ENCODE measurements at regions not wholly inside any gene's neighbourhood (a gene's known extent, or its start where the extent isn't known, plus 50 kb on each side); places are given as distances from the start of the nearest gene placed in this dataset.

GRCh38 chrX:458631-459061, 71.9 kb upstream of the PPP2R3B start:
- H3K4me3 ChIP-seq (ENCODE audit: low read depth, low read length): no peak overlapping the region
- no peak for DNase-seq (ENCODE audit: low read depth)
- TF ChIP-seq POLR2A (IDR thresholded peaks at IDR 0.05; ENCODE audit: extremely low read depth, insufficient read length) (no peak), MYC (IDR thresholded peaks at IDR 0.05; ENCODE audit: low read depth, low read length) (no peak), CTCF (IDR thresholded peaks at IDR 0.05; ENCODE audit: low read depth, low read length) (no peak)
- TF ChIP-seq, protein P1, sequence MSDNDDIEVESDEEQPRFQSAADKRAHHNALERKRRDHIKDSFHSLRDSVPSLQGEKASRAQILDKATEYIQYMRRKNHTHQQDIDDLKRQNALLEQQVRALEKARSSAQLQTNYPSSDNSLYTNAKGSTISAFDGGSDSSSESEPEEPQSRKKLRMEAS (IDR thresholded peaks at IDR 0.05; ENCODE audit: low read depth, low read length): no peak

- TF ChIP-seq POLR2A (IDR thresholded peaks at IDR 0.05; ENCODE audit: extremely low read depth, insufficient read length): no peak
- TF ChIP-seq, protein P1 (IDR thresholded peaks at IDR 0.05; ENCODE audit: low read depth, low read length): no peak
- no peak for TF ChIP-seq CTCF (IDR thresholded peaks at IDR 0.05; ENCODE audit: low read depth, low read length)
- TF ChIP-seq MYC (IDR thresholded peaks at IDR 0.05; ENCODE audit: low read depth, low read length): no peak
- H3K4me3 ChIP-seq (ENCODE audit: low read depth, low read length): no peak overlapping the region
- no peak for DNase-seq (ENCODE audit: low read depth)
Measured at GRCh38 chrX:459611-460010, 72.9 kb upstream of the PPP2R3B start.

DNA sequence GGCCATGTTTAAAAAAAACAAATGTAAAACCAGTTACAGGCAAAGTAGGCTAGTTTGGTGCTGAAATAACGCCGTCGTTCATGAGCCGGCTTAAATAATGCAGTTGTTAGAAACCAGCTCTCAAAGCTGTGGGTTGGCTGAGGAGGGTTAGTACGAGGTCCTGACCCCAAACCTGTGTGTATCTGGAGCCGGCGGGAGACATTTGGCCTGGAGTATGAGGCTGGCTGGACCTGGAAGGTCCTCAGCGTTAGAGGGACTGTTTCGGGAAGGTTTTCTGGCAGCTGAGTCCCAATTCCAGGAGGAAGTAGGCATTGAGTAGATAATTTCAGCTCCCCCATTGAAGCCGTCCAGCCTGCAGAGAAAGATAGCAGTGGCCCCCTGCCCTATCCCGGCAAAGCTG, 73.4 kb upstream of the PPP2R3B start:
- no peak for DNase-seq (ENCODE audit: low read depth)
- TF ChIP-seq MYC (IDR thresholded peaks at IDR 0.05; ENCODE audit: low read depth, low read length) (no peak), POLR2A (IDR thresholded peaks at IDR 0.05; ENCODE audit: extremely low read depth, insufficient read length) (no peak), CTCF (IDR thresholded peaks at IDR 0.05; ENCODE audit: low read depth, low read length) (no peak)
- TF ChIP-seq, protein P1 (IDR thresholded peaks at IDR 0.05; ENCODE audit: low read depth, low read length): no peak
- no peak overlapping the region for H3K4me3 ChIP-seq (ENCODE audit: low read depth, low read length)

DNA sequence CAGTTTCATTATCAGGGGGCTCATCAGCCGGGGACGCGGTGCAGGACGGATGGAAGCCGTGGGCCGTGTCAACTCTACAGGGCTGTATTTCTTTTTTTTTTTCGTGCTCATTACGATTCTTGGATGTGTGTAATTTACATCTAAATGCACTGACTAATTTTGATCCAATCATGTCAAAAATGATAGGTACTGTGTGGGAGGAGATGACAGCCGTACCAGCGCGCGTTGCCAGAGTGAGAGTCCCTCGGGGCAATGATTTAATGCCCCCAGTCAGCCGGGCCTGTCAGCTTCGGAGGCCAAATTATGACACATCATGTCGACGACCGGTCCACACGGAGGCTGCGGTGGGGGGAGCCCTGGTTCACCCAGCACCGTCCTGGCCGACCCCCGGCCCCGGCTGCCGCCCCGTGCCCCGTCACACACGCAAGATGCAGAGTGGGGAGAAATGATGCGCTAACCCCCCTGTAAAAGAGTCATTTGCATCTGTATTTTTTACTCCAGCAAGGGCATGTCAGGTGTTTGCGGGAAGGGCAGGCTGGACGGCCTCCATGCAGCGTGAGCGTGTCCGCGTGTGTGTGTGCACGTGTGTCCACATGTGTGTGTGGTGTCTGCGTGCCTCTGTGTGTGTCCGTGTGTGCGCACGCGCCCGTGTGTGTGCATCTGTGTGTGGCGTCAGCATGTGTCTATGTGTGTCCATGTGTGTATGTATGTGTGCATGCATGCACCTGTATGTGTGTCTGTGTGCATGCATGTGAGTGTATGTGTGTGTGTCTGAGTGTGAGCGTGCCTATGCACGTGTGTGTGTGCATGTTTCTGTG, 74.3 kb upstream of the PPP2R3B start:
- H3K4me3 ChIP-seq (ENCODE audit: low read depth, low read length): no peak overlapping the region
- TF ChIP-seq, protein P1 (IDR thresholded peaks at IDR 0.05; ENCODE audit: low read depth, low read length): no peak
- no peak for TF ChIP-seq CTCF (IDR thresholded peaks at IDR 0.05; ENCODE audit: low read depth, low read length)
- no peak for TF ChIP-seq MYC (IDR thresholded peaks at IDR 0.05; ENCODE audit: low read depth, low read length)
- TF ChIP-seq POLR2A (IDR thresholded peaks at IDR 0.05; ENCODE audit: extremely low read depth, insufficient read length): no peak
- DNase-seq (ENCODE audit: low read depth): no peak

DNA sequence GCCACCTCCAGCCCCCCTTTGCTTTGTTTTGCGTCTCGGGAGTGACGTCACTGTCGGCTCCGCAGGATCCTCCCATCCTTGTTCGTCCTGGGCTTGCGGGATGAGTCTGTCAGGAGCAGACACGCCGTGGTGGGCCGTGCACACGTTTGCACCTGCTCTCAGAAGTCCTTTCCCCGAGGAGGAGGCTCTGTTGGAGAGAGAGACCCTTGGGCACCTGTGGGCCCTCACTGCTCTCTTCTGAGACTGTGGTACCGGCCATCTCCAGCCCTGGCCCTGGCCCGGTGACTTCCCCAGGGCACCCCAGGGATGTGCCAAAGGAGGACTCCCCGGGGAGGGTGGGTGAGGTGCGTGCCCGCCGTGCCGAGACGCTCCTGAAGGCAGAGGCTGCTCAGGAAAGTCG, 76.1 kb upstream of the PPP2R3B start:
- no peak for TF ChIP-seq MYC (IDR thresholded peaks at IDR 0.05; ENCODE audit: low read depth, low read length)
- TF ChIP-seq, protein P1 (IDR thresholded peaks at IDR 0.05; ENCODE audit: low read depth, low read length): no peak
- no peak for TF ChIP-seq POLR2A (IDR thresholded peaks at IDR 0.05; ENCODE audit: extremely low read depth, insufficient read length)
- no peak for TF ChIP-seq CTCF (IDR thresholded peaks at IDR 0.05; ENCODE audit: low read depth, low read length)
- DNase-seq (ENCODE audit: low read depth): no peak
- H3K4me3 ChIP-seq (ENCODE audit: low read depth, low read length): no peak overlapping the region
